Mesendoderm (in vitro differentiated cells): ENCODE measurements at regions not wholly inside any gene's neighbourhood (a gene's known extent, or its start where the extent isn't known, plus 50 kb on each side); places are given as distances from the start of the nearest gene placed in this dataset.

Experiments used
- DNase-seq: peaks from one replicate; pipeline ENCODE4 v3.0.0; 2013
- H2AK5ac ChIP-seq: 2 replicates; pipeline ENCODE4 v1.6.1; 2013; ENCODE audit warnings: low read length, inconsistent platforms
- H2BK120ac ChIP-seq: 2 replicates; pipeline ENCODE4 v1.6.1; 2013; ENCODE audit warnings: low read depth, mild to moderate bottlenecking, low read length, moderate library complexity, mixed read lengths
- H2BK15ac ChIP-seq: replicated peaks from 2 replicates; pipeline ENCODE4 v1.6.1; 2013; ENCODE audit warnings: low read depth, mild to moderate bottlenecking, moderate library complexity
- H2BK5ac ChIP-seq: 2 replicates; pipeline ENCODE4 v1.6.1; 2013; ENCODE audit warnings: low read length, inconsistent platforms
- H3K18ac ChIP-seq: 2 replicates; pipeline ENCODE4 v1.6.1; 2013; ENCODE audit warnings: mild to moderate bottlenecking, low read length, mixed read lengths
- H3K23ac ChIP-seq: one replicate; pipeline ENCODE4 v1.6.1; 2013; ENCODE audit warnings: low read length
- H3K27ac ChIP-seq: 2 replicates; pipeline ENCODE4 v1.5.1; 2013; ENCODE audit warnings: low read depth, mild to moderate bottlenecking, inconsistent platforms, low read length, moderate library complexity
- H3K27me3 ChIP-seq: 2 replicates; pipeline ENCODE4 v1.6.1; 2013; ENCODE audit warnings: low read length, control low read depth, mild to moderate bottlenecking, inconsistent platforms; ENCODE audit not compliant: insufficient read depth, poor library complexity
- H3K36me3 ChIP-seq: 2 replicates; pipeline ENCODE4 v1.6.1; 2013; ENCODE audit warnings: low read length, inconsistent platforms; ENCODE audit not compliant: control insufficient read depth, insufficient read depth
- H3K4ac ChIP-seq: one replicate; pipeline ENCODE4 v1.6.1; 2013; ENCODE audit warnings: low read depth, mild to moderate bottlenecking, low read length, moderate library complexity
- H3K4me1 ChIP-seq: 2 replicates; pipeline ENCODE4 v1.6.1; 2013; ENCODE audit warnings: low read depth, low read length, inconsistent platforms; ENCODE audit not compliant: control insufficient read depth
- H3K4me2 ChIP-seq: 2 replicates; pipeline ENCODE4 v1.6.1; 2013; ENCODE audit warnings: low read length
- H3K4me3 ChIP-seq: 2 replicates; pipeline ENCODE4 v1.5.1; 2013; ENCODE audit warnings: mild to moderate bottlenecking, low read length
- H3K56ac ChIP-seq: one replicate; pipeline ENCODE4 v1.6.1; 2013; ENCODE audit warnings: low read length
- H3K79me1 ChIP-seq: 2 replicates; pipeline ENCODE4 v1.6.1; 2013; ENCODE audit warnings: low read length, inconsistent platforms
- H3K79me2 ChIP-seq: 2 replicates; pipeline ENCODE4 v1.6.1; 2013; ENCODE audit warnings: mild to moderate bottlenecking, low read length; ENCODE audit not compliant: control insufficient read depth, insufficient read depth
- H3K9ac ChIP-seq: 2 replicates; pipeline ENCODE4 v1.6.1; 2013; ENCODE audit warnings: low read length, inconsistent platforms
- H4K5ac ChIP-seq: one replicate; pipeline ENCODE4 v1.6.1; 2013; ENCODE audit warnings: low read length
- H4K8ac ChIP-seq: one replicate; pipeline ENCODE4 v1.6.1; 2013; ENCODE audit warnings: low read depth, mild to moderate bottlenecking, control low read depth, low read length, moderate library complexity
- WGBS: extraction: QIAGEN DNeasy Blood & Tissue Kit; methylation state at CpG from one replicate; pipeline ENCODE4 v1.1.7; 2013; ENCODE audit warnings: low lambda C conversion rate, missing lambda C conversion rate; ENCODE audit not compliant: insufficient coverage; ENCODE audit errors: extremely low coverage; 5-methylcytosine and 5-hydroxymethylcytosine counted together

- Histone ChIP-seq H3K23ac (no peak overlapping the region), H4K8ac (no peak overlapping the region), H3K4me2 (no peak overlapping the region), H3K18ac (no peak overlapping the region), H2BK120ac (no peak overlapping the region), H3K36me3 (no peaks in the 10 kb centered on the region), H3K9ac (no peak overlapping the region), H2BK5ac (no peak overlapping the region), H3K27ac (no peak overlapping the region), H3K27me3 (no peaks in the 10 kb centered on the region), H3K4me3 (no peak overlapping the region), H3K79me1 (no peaks in the 10 kb centered on the region), H2AK5ac (no peak overlapping the region), H3K4me1 (no peaks in the 10 kb centered on the region), H3K79me2 (no peaks in the 10 kb centered on the region), H2BK15ac (no peak overlapping the region), H4K5ac (no peak overlapping the region), H3K4ac (no peak overlapping the region), H3K56ac (no peak overlapping the region)
- DNase-seq = no peak
- WGBS = no CpG with 5 or more reads among the region's 1 CpG
Measured at GRCh38 chr7:20466543-20467021, 135.9 kb downstream of the ITGB8 start.

GRCh38 chr7:20470082-20470481 lies 139.4 kb downstream of the ITGB8 start:
- H2AK5ac ChIP-seq = no peak overlapping the region
- H2BK5ac ChIP-seq = no peak overlapping the region
- no peak for DNase-seq
- H3K4me2 ChIP-seq = no peak overlapping the region
- no peaks in the 10 kb centered on the region for H3K4me1 ChIP-seq
- H3K23ac ChIP-seq = no peak overlapping the region
- H3K27me3 ChIP-seq = no peaks in the 10 kb centered on the region
- H2BK120ac ChIP-seq = no peak overlapping the region
- no peaks in the 10 kb centered on the region for H3K79me2 ChIP-seq
- no peaks in the 10 kb centered on the region for H3K79me1 ChIP-seq
- no peak overlapping the region for H3K18ac ChIP-seq
- H4K5ac ChIP-seq = no peak overlapping the region
- WGBS = no CpG with 5 or more reads among the region's 1 CpG
- H3K36me3 ChIP-seq = no peaks in the 10 kb centered on the region
- H3K56ac ChIP-seq = no peak overlapping the region
- H3K4me3 ChIP-seq = no peak overlapping the region
- no peak overlapping the region for H3K27ac ChIP-seq
- no peak overlapping the region for H3K9ac ChIP-seq
- H4K8ac ChIP-seq = no peak overlapping the region
- no peak overlapping the region for H3K4ac ChIP-seq
- no peak overlapping the region for H2BK15ac ChIP-seq

GRCh38 chr7:20470726-20471125 lies 140.0 kb downstream of the ITGB8 start:
- no CpG with 5 or more reads among the region's 1 CpG for WGBS

GRCh38 chr7:20474249-20474648 lies 141.2 kb upstream of the ABCB5 start:
- no peak overlapping the region for H2BK120ac ChIP-seq
- H3K79me1 ChIP-seq = no peaks in the 10 kb centered on the region
- no CpG with 5 or more reads among the region's 2 CpGs for WGBS
- H3K56ac ChIP-seq = no peak overlapping the region
- no peak overlapping the region for H4K5ac ChIP-seq
- H3K4me2 ChIP-seq = no peak overlapping the region
- no peak overlapping the region for H3K9ac ChIP-seq
- no peak overlapping the region for H3K23ac ChIP-seq
- no peak overlapping the region for H4K8ac ChIP-seq
- no peak overlapping the region for H3K18ac ChIP-seq
- H3K4ac ChIP-seq = no peak overlapping the region
- DNase-seq = no peak
- no peaks in the 10 kb centered on the region for H3K27me3 ChIP-seq
- no peak overlapping the region for H3K27ac ChIP-seq
- no peaks in the 10 kb centered on the region for H3K4me1 ChIP-seq
- H3K79me2 ChIP-seq = no peaks in the 10 kb centered on the region
- H2BK5ac ChIP-seq = no peak overlapping the region
- no peaks in the 10 kb centered on the region for H3K36me3 ChIP-seq
- no peak overlapping the region for H3K4me3 ChIP-seq
- no peak overlapping the region for H2AK5ac ChIP-seq
- no peak overlapping the region for H2BK15ac ChIP-seq

More at GRCh38 chr7:20470726-20471125, 140.0 kb downstream of the ITGB8 start:
- H3K9ac ChIP-seq = no peak overlapping the region
- H3K23ac ChIP-seq = no peak overlapping the region
- no peaks in the 10 kb centered on the region for H3K36me3 ChIP-seq
- H2BK5ac ChIP-seq = no peak overlapping the region
- H3K79me2 ChIP-seq = no peaks in the 10 kb centered on the region
- no peak overlapping the region for H3K18ac ChIP-seq
- no peak overlapping the region for H3K27ac ChIP-seq
- H4K8ac ChIP-seq = no peak overlapping the region
- no peaks in the 10 kb centered on the region for H3K4me1 ChIP-seq
- no peak overlapping the region for H3K4me3 ChIP-seq
- H3K4me2 ChIP-seq = no peak overlapping the region
- no peaks in the 10 kb centered on the region for H3K27me3 ChIP-seq
- no peak overlapping the region for H3K56ac ChIP-seq
- H2AK5ac ChIP-seq = no peak overlapping the region
- H2BK15ac ChIP-seq = no peak overlapping the region
- H4K5ac ChIP-seq = no peak overlapping the region
- H2BK120ac ChIP-seq = no peak overlapping the region
- H3K4ac ChIP-seq = no peak overlapping the region
- DNase-seq = no peak
- H3K79me1 ChIP-seq = no peaks in the 10 kb centered on the region

- Histone ChIP-seq H3K9ac (no peak overlapping the region), H3K18ac (no peak overlapping the region), H3K56ac (no peak overlapping the region), H3K27me3 (no peaks in the 10 kb centered on the region), H4K8ac (no peak overlapping the region), H3K27ac (no peak overlapping the region), H4K5ac (no peak overlapping the region), H3K79me1 (no peaks in the 10 kb centered on the region), H2BK120ac (no peak overlapping the region), H3K36me3 (no peaks in the 10 kb centered on the region), H3K4me1 (no peaks in the 10 kb centered on the region), H2AK5ac (no peak overlapping the region), H2BK15ac (no peak overlapping the region), H3K4me2 (no peak overlapping the region), H2BK5ac (no peak overlapping the region), H3K79me2 (no peaks in the 10 kb centered on the region), H3K23ac (no peak overlapping the region), H3K4ac (no peak overlapping the region), H3K4me3 (no peak overlapping the region)
- DNase-seq = no peak
Measured at GRCh38 chr7:20475756-20476155, 139.7 kb upstream of the ABCB5 start.

GRCh38 chr7:20477067-20477466 lies 138.4 kb upstream of the ABCB5 start:
- Histone ChIP-seq H3K27ac (no peak overlapping the region), H3K79me1 (no peaks in the 10 kb centered on the region), H3K36me3 (no peaks in the 10 kb centered on the region), H3K79me2 (no peaks in the 10 kb centered on the region), H3K23ac (no peak overlapping the region), H2BK5ac (no peak overlapping the region), H2AK5ac (no peak overlapping the region), H3K9ac (no peak overlapping the region), H3K4me1 (no peaks in the 10 kb centered on the region), H3K27me3 (no peaks in the 10 kb centered on the region), H4K5ac (no peak overlapping the region), H4K8ac (no peak overlapping the region), H2BK15ac (no peak overlapping the region), H3K4me3 (no peak overlapping the region), H3K18ac (no peak overlapping the region), H2BK120ac (no peak overlapping the region), H3K4ac (no peak overlapping the region), H3K56ac (no peak overlapping the region), H3K4me2 (no peak overlapping the region)
- no CpG with 5 or more reads among the region's 1 CpG for WGBS
- DNase-seq = no peak
